ENCODE measurements at regions not wholly inside any gene's neighbourhood (a gene's known extent, or its start where the extent isn't known, plus 50 kb on each side); places are given as distances from the start of the nearest gene placed in this dataset.

GRCh38 chr2:65615602-65616001, 183.2 kb upstream of the SPRED2 start:
- Mint-ChIP-seq H3K4me3 (ENCODE audit: unreplicated experiment) (no peak overlapping the region), H3K36me3 (ENCODE audit: unreplicated experiment) (no peaks in the 10 kb centered on the region), H3K27me3 (ENCODE audit: unreplicated experiment) (no peaks in the 10 kb centered on the region), H3K4me1 (ENCODE audit: low read depth, unreplicated experiment) (peaks cover 2% of the 10 kb centered on the region), H3K27ac (ENCODE audit: unreplicated experiment) (no peak overlapping the region), H3K9me3 (ENCODE audit: unreplicated experiment) (no peaks in the 10 kb centered on the region)
- no peak for TF ChIP-seq CTCF (IDR thresholded peaks at IDR 0.05; ENCODE audit: partially characterized antibody, unreplicated experiment)
- DNase-seq = no peak

GRCh38 chr2:65613968-65614555, 181.7 kb upstream of the SPRED2 start:
- no peak for DNase-seq
- TF ChIP-seq CTCF (IDR thresholded peaks at IDR 0.05; ENCODE audit: partially characterized antibody, unreplicated experiment) = no peak
- Mint-ChIP-seq H3K27ac (ENCODE audit: unreplicated experiment) (no peak overlapping the region), H3K4me3 (ENCODE audit: unreplicated experiment) (no peak overlapping the region), H3K4me1 (ENCODE audit: low read depth, unreplicated experiment) (peaks cover 2% of the 10 kb centered on the region), H3K9me3 (ENCODE audit: unreplicated experiment) (no peaks in the 10 kb centered on the region), H3K36me3 (ENCODE audit: unreplicated experiment) (no peaks in the 10 kb centered on the region), H3K27me3 (ENCODE audit: unreplicated experiment) (no peaks in the 10 kb centered on the region)

- no peak for DNase-seq
- TF ChIP-seq CTCF (IDR thresholded peaks at IDR 0.05; ENCODE audit: partially characterized antibody, unreplicated experiment) = no peak
- no peaks in the 10 kb centered on the region for H3K36me3 Mint-ChIP-seq (ENCODE audit: unreplicated experiment)
- no peaks in the 10 kb centered on the region for H3K9me3 Mint-ChIP-seq (ENCODE audit: unreplicated experiment)
- no peak overlapping the region for H3K27ac Mint-ChIP-seq (ENCODE audit: unreplicated experiment)
- no peak overlapping the region for H3K4me3 Mint-ChIP-seq (ENCODE audit: unreplicated experiment)
- H3K27me3 Mint-ChIP-seq (ENCODE audit: unreplicated experiment) = no peaks in the 10 kb centered on the region
- H3K4me1 Mint-ChIP-seq (ENCODE audit: low read depth, unreplicated experiment) = peaks cover 2% of the 10 kb centered on the region
Observed at GRCh38 chr2:65611488-65611887, 179.1 kb upstream of the SPRED2 start.

- no peak overlapping the region for H3K27ac Mint-ChIP-seq (ENCODE audit: unreplicated experiment)
- no peak overlapping the region for H3K4me3 Mint-ChIP-seq (ENCODE audit: unreplicated experiment)
- peaks cover 2% of the 10 kb centered on the region for H3K4me1 Mint-ChIP-seq (ENCODE audit: low read depth, unreplicated experiment)
- H3K36me3 Mint-ChIP-seq (ENCODE audit: unreplicated experiment) = no peaks in the 10 kb centered on the region
- TF ChIP-seq CTCF (IDR thresholded peaks at IDR 0.05; ENCODE audit: partially characterized antibody, unreplicated experiment) = no peak
- DNase-seq = no peak
- peaks cover 1% of the 10 kb centered on the region for H3K27me3 Mint-ChIP-seq (ENCODE audit: unreplicated experiment)
- H3K9me3 Mint-ChIP-seq (ENCODE audit: unreplicated experiment) = no peaks in the 10 kb centered on the region
Observed at GRCh38 chr2:65608916-65609315, 176.5 kb upstream of the SPRED2 start.

- Mint-ChIP-seq H3K4me3 (ENCODE audit: unreplicated experiment) (no peak overlapping the region), H3K27me3 (ENCODE audit: unreplicated experiment) (peaks cover 1% of the 10 kb centered on the region), H3K9me3 (ENCODE audit: unreplicated experiment) (no peaks in the 10 kb centered on the region), H3K27ac (ENCODE audit: unreplicated experiment) (no peak overlapping the region), H3K36me3 (ENCODE audit: unreplicated experiment) (no peaks in the 10 kb centered on the region), H3K4me1 (ENCODE audit: low read depth, unreplicated experiment) (peaks cover 2% of the 10 kb centered on the region)
- no peak for DNase-seq
- TF ChIP-seq CTCF (IDR thresholded peaks at IDR 0.05; ENCODE audit: partially characterized antibody, unreplicated experiment) = no peak
Observed at GRCh38 chr2:65608466-65608865, 176.1 kb upstream of the SPRED2 start.

Data from glutamatergic neuron (in vitro differentiated cells).